NCI-H2107 (cell line): ENCODE measurements at regions not wholly inside any gene's neighbourhood (a gene's known extent, or its start where the extent isn't known, plus 50 kb on each side); places are given as distances from the start of the nearest gene placed in this dataset.
"Not testable (repeated sequence)": the region's sequence is repeated elsewhere in the genome, so short reads cannot be mapped to it uniquely, and the experiment has no call there.

Experiments used
- DNase-seq: peaks from one replicate; lab custom pipeline; 2025; lab: John Stamatoyannopoulos, UW

GRCh38 chr5:91929522-91929817 lies 546.4 kb upstream of the ARRDC3 start:
- DNase-seq, result no peak

- no peak for DNase-seq
These were observed 545.8 kb upstream of the ARRDC3 start for GRCh38 chr5:91928754-91929521.

- DNase-seq, result no peak
These were observed 544.3 kb upstream of the ARRDC3 start for GRCh38 chr5:91927439-91927838.

- DNase-seq, result no peak
These were observed 542.1 kb upstream of the ARRDC3 start for GRCh38 chr5:91925249-91925648.

- not testable (repeated sequence) for DNase-seq
These were observed 534.1 kb upstream of the ARRDC3 start for GRCh38 chr5:91917037-91917814.

GRCh38 chr5:91910655-91911054 lies 527.5 kb upstream of the ARRDC3 start:
- DNase-seq, result no peak

- no peak for DNase-seq
These were observed 527.1 kb upstream of the ARRDC3 start for GRCh38 chr5:91910247-91910646.

- DNase-seq, result no peak
These were observed 523.4 kb upstream of the ARRDC3 start for GRCh38 chr5:91906494-91906893.

- no peak for DNase-seq
These were observed 522.9 kb upstream of the ARRDC3 start for GRCh38 chr5:91906027-91906426.

- DNase-seq, result no peak
These were observed 515.8 kb upstream of the ARRDC3 start for GRCh38 chr5:91898898-91899297.

GRCh38 chr5:91898019-91898418 lies 514.9 kb upstream of the ARRDC3 start:
- no peak for DNase-seq

- no peak for DNase-seq
These were observed 505.7 kb upstream of the ARRDC3 start for GRCh38 chr5:91888810-91889209.

GRCh38 chr5:91885291-91886265 lies 502.5 kb upstream of the ARRDC3 start:
- DNase-seq, result no peak

- DNase-seq, result no peak
These were observed 500.9 kb upstream of the ARRDC3 start for GRCh38 chr5:91884036-91884435.

- no peak for DNase-seq
These were observed 492.2 kb upstream of the ARRDC3 start for GRCh38 chr5:91875196-91875779.

- DNase-seq, result no peak
These were observed 484.7 kb upstream of the ARRDC3 start for GRCh38 chr5:91867799-91868198.

- no peak for DNase-seq
These were observed 482.8 kb upstream of the ARRDC3 start for GRCh38 chr5:91865915-91866314.

- no peak for DNase-seq
These were observed 481.8 kb upstream of the ARRDC3 start for GRCh38 chr5:91864962-91865361.

- DNase-seq, result no peak
These were observed 468.6 kb upstream of the ARRDC3 start for GRCh38 chr5:91851670-91852069.

GRCh38 chr5:91850031-91850430 lies 466.9 kb upstream of the ARRDC3 start:
- no peak for DNase-seq

- no peak for DNase-seq
These were observed 466.0 kb upstream of the ARRDC3 start for GRCh38 chr5:91849069-91849468.

GRCh38 chr5:91848453-91848852 lies 465.3 kb upstream of the ARRDC3 start:
- no peak for DNase-seq
